Calu3 (cell line): ENCODE measurements at regions not wholly inside any gene's neighbourhood (a gene's known extent, or its start where the extent isn't known, plus 50 kb on each side); places are given as distances from the start of the nearest gene placed in this dataset.
"Not testable (repeated sequence)": the region's sequence is repeated elsewhere in the genome, so short reads cannot be mapped to it uniquely, and the experiment has no call there.

Experiments
- BruUV-seq: library from RNA; stranded (reverse); fragments of 400-500 nt; replicated peaks from 2 replicates; lab custom pipeline; 2021; lab: Mats Ljungman, UMichigan
- CTCF ChIA-PET: fragments of 300-600 bp; sonication (Branson Sonifier 250); formaldehyde crosslinking; loops from one replicate; lab custom pipeline; 2022; ENCODE audit warnings: antibody characterized with exemption; lab: Charles Lee
- DNase-seq: peaks from one replicate; pipeline ENCODE4 v3.0.0; 2022
- H3K27ac Mint-ChIP-seq: one replicate; pipeline ENCODE4 v1.8.0; 2022; ENCODE audit warnings: mixed read lengths; ENCODE audit not compliant: unreplicated experiment
- H3K27me3 Mint-ChIP-seq: one replicate; pipeline ENCODE4 v1.8.0; 2022; ENCODE audit warnings: mixed read lengths; ENCODE audit not compliant: unreplicated experiment
- H3K36me3 Mint-ChIP-seq: one replicate; pipeline ENCODE4 v1.8.0; 2022; ENCODE audit warnings: mild to moderate bottlenecking, moderate library complexity, mixed read lengths; ENCODE audit not compliant: insufficient read depth, unreplicated experiment
- H3K4me1 Mint-ChIP-seq: one replicate; pipeline ENCODE4 v1.8.0; 2022; ENCODE audit warnings: mild to moderate bottlenecking, low read depth, mixed read lengths; ENCODE audit not compliant: unreplicated experiment
- H3K4me3 Mint-ChIP-seq: one replicate; pipeline ENCODE4 v1.8.0; 2022; ENCODE audit warnings: mild to moderate bottlenecking, low read depth, moderate library complexity, mixed read lengths; ENCODE audit not compliant: unreplicated experiment
- H3K9me3 Mint-ChIP-seq: one replicate; pipeline ENCODE4 v1.8.0; 2022; ENCODE audit warnings: low read depth, mixed read lengths; ENCODE audit not compliant: unreplicated experiment
- intact Hi-C: fragments of 100-400 bp; cut with micrococcal nuclease; formaldehyde crosslinking; loops from one replicate; pipeline ENCODE4 v1.10.0; 2022; ENCODE audit not compliant: unreplicated experiment
- TF ChIP-seq, protein P1 (sequence below): fragments of 200-600 bp; IDR thresholded peaks from one replicate; pipeline ENCODE4 v1.8.0; 2022; ENCODE audit warnings: antibody characterized with exemption; ENCODE audit not compliant: unreplicated experiment

DNA sequence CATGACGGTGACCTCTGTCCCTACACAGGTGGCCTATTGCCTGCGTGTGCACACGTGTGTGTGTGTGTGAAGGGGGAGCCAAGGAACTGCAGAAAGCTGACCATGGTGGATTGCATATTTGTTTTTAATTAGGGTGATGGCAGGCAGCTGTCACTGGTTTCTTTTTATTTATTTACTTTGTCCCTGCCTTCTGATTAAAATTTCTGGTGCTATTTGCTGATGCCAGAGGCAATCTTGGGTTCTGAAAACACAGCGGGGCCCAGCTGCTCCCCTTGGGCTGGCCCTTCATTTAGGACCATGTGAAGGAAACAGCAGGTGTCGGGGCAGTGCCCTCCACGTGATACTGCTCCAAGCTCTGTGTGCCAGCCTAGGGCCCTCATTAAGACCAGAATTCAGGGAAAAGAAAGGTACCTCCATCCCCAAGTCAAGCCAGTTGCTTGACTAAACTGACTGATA, 71.3 kb upstream of the PODXL start:
- DNase-seq, result no peak
- peaks cover 9% of the 10 kb centered on the region for H3K4me1 Mint-ChIP-seq
- H3K4me3 Mint-ChIP-seq, result no peak overlapping the region
- intact Hi-C loops, result no loop called here
- no peaks in the 10 kb centered on the region for H3K27me3 Mint-ChIP-seq
- no TSS peak for BruUV-seq
- H3K27ac Mint-ChIP-seq, result no peak overlapping the region
- H3K9me3 Mint-ChIP-seq, result no peaks in the 10 kb centered on the region
- TF ChIP-seq, protein P1, sequence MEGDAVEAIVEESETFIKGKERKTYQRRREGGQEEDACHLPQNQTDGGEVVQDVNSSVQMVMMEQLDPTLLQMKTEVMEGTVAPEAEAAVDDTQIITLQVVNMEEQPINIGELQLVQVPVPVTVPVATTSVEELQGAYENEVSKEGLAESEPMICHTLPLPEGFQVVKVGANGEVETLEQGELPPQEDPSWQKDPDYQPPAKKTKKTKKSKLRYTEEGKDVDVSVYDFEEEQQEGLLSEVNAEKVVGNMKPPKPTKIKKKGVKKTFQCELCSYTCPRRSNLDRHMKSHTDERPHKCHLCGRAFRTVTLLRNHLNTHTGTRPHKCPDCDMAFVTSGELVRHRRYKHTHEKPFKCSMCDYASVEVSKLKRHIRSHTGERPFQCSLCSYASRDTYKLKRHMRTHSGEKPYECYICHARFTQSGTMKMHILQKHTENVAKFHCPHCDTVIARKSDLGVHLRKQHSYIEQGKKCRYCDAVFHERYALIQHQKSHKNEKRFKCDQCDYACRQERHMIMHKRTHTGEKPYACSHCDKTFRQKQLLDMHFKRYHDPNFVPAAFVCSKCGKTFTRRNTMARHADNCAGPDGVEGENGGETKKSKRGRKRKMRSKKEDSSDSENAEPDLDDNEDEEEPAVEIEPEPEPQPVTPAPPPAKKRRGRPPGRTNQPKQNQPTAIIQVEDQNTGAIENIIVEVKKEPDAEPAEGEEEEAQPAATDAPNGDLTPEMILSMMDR, result no peak
- CTCF ChIA-PET, result no interaction called here
- no peaks in the 10 kb centered on the region for H3K36me3 Mint-ChIP-seq

DNA sequence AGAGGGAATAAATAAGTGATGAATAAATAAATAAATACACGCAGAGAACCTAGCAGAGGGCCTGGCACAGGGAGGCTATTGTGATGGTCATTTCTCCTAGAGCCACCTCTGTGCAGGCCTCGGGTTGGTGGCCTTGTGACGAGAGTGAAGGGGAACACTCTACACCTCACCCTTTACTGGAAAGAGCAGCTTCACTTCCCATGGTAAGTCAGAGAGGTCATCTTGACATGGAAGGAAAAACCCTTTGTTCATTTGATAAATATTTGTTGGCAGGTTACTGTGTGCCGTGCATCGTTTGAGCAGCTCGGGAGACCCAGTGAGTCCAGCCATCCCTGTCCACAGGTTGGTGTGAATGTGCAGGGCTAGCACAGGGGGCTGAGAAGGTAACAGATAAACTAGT, 70.2 kb upstream of the PODXL start:
- intact Hi-C loops, result no loop called here
- H3K4me3 Mint-ChIP-seq, result no peak overlapping the region

DNA sequence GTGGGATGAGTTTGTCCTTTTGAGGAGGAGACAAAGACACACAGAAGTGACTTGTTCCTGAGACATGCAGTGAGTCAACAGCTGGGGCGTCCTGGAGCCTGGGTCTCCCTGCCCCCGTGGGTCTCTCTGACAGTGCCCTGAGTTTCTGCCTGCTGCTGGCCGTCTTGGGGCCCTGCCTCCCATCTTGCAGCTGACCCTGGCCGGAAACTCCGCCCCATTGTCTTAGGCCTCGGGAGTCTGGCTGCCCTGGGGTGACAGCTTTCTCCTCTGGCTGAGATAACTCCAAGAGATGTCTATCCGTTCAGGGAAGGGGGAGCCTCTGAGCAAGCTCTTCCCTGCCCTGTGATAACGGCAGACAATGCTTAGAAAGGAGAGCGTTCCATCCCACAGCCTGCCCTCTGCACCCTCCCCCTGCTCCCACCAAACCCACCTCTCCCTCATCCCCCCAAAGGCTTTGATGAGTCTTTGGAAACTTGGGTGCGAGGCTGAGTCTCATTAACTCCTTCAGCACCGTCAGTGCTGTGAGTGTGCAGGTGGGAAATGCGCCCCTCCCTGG, 69.5 kb upstream of the PODXL start:
- H3K4me1 Mint-ChIP-seq, result peaks cover 9% of the 10 kb centered on the region
- no peak overlapping the region for H3K27ac Mint-ChIP-seq
- no peak overlapping the region for H3K4me3 Mint-ChIP-seq
- peaks cover 9% of the 10 kb centered on the region for H3K27me3 Mint-ChIP-seq
- no peaks in the 10 kb centered on the region for H3K36me3 Mint-ChIP-seq
- no peaks in the 10 kb centered on the region for H3K9me3 Mint-ChIP-seq
- intact Hi-C loops, result no loop called here
- BruUV-seq, result no TSS peak
- CTCF ChIA-PET, result interaction anchor here (1.1 kb wide), 1 partner anchor 10 kb away, joined by 3 read pairs; no protein-coding TSS in a partner anchor
- DNase-seq, result peak; percentile 19
- TF ChIP-seq, protein P1, result no peak

More for the DNA sequence above, 70.2 kb upstream of the PODXL start:
- DNase-seq, result no peak
- no TSS peak for BruUV-seq
- CTCF ChIA-PET, result no interaction called here
- TF ChIP-seq, protein P1, result no peak
- Mint-ChIP-seq H3K27me3 (peaks cover 2% of the 10 kb centered on the region), H3K27ac (no peak overlapping the region), H3K9me3 (no peaks in the 10 kb centered on the region), H3K36me3 (no peaks in the 10 kb centered on the region), H3K4me1 (peaks cover 9% of the 10 kb centered on the region)

DNA sequence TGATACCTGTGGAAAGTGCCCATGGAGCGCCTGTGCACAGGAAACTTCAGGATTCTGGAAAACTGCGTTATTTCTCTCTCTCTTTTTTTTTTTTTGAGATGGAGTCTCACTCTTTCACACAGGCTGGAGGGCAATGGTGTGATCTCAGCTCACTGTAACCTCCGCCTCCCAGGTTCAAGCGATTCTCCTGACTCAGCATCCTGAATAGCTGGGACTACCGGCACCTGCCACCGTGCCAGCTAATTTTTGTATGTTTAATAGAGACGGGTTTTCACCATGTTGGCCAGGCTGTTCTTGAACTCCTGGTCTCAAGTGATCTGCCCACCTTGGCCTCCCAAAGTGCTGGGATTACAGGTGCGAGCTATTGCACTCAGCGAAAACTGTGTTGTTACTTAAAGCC, 68.9 kb upstream of the PODXL start:
- BruUV-seq, DNase-seq: not testable (repeated sequence)

DNA sequence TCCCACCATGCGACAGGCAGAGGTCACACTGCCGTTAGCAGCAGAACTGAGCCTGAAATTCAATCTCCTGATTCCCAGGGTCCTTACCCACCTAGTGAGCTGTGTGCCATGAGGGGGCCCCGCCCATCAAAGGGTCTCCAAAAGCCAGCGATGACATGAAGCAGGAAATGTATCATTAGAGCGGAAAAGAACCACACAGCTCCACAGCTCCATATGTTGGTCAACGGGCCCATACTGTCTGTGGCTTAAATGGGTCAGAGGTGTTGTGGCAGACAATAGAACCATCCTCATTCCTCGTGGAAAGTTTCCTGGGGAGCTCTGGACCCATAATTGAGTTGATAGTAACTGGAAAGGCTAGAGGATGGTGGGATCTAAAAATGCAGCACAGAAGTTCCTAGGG, 68.1 kb upstream of the PODXL start:
- DNase-seq, result no peak
- no peaks in the 10 kb centered on the region for H3K36me3 Mint-ChIP-seq
- TF ChIP-seq, protein P1, result no peak
- CTCF ChIA-PET, result interaction anchor here (0.6 kb wide), 1 partner anchor 456 kb away, joined by 6 read pairs; no protein-coding TSS in a partner anchor
- peaks cover 3% of the 10 kb centered on the region for H3K4me1 Mint-ChIP-seq
- H3K4me3 Mint-ChIP-seq, result no peak overlapping the region
- no peaks in the 10 kb centered on the region for H3K9me3 Mint-ChIP-seq
- BruUV-seq, result no TSS peak
- H3K27ac Mint-ChIP-seq, result no peak overlapping the region
- intact Hi-C loops, result no loop called here
- peaks cover 13% of the 10 kb centered on the region for H3K27me3 Mint-ChIP-seq

More for the DNA sequence above, 68.9 kb upstream of the PODXL start:
- intact Hi-C loops, H3K27ac Mint-ChIP-seq, H3K36me3 Mint-ChIP-seq, H3K4me3 Mint-ChIP-seq, H3K4me1 Mint-ChIP-seq, H3K9me3 Mint-ChIP-seq: not testable (repeated sequence)
- peaks cover 13% of the 10 kb centered on the region for H3K27me3 Mint-ChIP-seq
- CTCF ChIA-PET, result interaction anchor here (1.1 kb wide), 1 partner anchor 10 kb away, joined by 3 read pairs; no protein-coding TSS in a partner anchor
